PC-9 (cell line): ENCODE measurements at regions not wholly inside any gene's neighbourhood (a gene's known extent, or its start where the extent isn't known, plus 50 kb on each side); places are given as distances from the start of the nearest gene placed in this dataset.

Source experiments
- EZH2 ChIP-seq: fragments of 200-600 bp; sonication (generic); IDR thresholded peaks from 2 replicates; pipeline ENCODE4 v1.8.0; 2017; ENCODE audit warnings: antibody characterized with exemption, low read depth
- TF ChIP-seq, protein P1 (sequence below): fragments of 200-600 bp; sonication (generic); conservative IDR thresholded peaks from 2 replicates; pipeline ENCODE4 v1.6.1; 2017; ENCODE audit warnings: mixed run types, antibody characterized with exemption, mild to moderate bottlenecking, moderate library complexity

DNA sequence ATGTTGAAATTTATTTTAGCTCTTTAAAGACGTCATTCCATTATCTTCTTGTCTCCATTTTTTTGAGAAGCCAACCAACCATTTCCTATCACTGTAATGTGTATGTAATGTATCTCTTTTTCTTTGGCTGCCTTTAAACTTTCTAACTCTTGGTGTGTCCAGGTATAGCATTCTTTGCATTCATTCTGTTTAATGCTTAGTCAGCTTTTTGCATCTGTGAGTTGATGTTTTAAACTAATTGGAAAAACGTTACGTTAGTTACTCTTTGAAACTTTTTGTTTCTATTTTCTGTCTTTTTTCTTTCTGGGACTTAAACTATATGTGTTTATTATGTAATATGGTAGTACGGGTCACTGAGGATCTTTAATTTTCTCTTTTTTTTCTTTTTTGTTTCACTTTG, 77.4 kb upstream of the PPP1R9A start:
- TF ChIP-seq, protein P1, sequence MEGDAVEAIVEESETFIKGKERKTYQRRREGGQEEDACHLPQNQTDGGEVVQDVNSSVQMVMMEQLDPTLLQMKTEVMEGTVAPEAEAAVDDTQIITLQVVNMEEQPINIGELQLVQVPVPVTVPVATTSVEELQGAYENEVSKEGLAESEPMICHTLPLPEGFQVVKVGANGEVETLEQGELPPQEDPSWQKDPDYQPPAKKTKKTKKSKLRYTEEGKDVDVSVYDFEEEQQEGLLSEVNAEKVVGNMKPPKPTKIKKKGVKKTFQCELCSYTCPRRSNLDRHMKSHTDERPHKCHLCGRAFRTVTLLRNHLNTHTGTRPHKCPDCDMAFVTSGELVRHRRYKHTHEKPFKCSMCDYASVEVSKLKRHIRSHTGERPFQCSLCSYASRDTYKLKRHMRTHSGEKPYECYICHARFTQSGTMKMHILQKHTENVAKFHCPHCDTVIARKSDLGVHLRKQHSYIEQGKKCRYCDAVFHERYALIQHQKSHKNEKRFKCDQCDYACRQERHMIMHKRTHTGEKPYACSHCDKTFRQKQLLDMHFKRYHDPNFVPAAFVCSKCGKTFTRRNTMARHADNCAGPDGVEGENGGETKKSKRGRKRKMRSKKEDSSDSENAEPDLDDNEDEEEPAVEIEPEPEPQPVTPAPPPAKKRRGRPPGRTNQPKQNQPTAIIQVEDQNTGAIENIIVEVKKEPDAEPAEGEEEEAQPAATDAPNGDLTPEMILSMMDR = no peak
- no peak for TF ChIP-seq EZH2
